Body of pancreas (tissue), 4 donors: ENCODE measurements at regions not wholly inside any gene's neighbourhood (a gene's known extent, or its start where the extent isn't known, plus 50 kb on each side); places are given as distances from the start of the nearest gene placed in this dataset.

Experiments
- ATAC-seq: fragments of 150-250 bp; one replicate; pipeline ENCODE4 v1.9.1; 2016
- DNase-seq, 4 donors: peaks; one replicate each; pipeline ENCODE4 v3.0.0-alpha.2; 2019
- H3K27ac ChIP-seq, 4 donors: fragments of 200-600 bp; sonication (generic); 1 replicate in 3 of 4; 2 replicates in 1 of 4; pipeline versions ENCODE4 v1.5.1 to v1.6.1; 2016 to 2019; ENCODE audit warnings: mild to moderate bottlenecking in 1 of 4, mixed read lengths in 1 of 4, moderate library complexity in 1 of 4
- H3K27me3 ChIP-seq, 2 donors: fragments of 200-600 bp; sonication (generic); one replicate each; pipeline ENCODE4 v1.6.0; 2016; ENCODE audit warnings: mild to moderate bottlenecking in 1 of 2
- H3K36me3 ChIP-seq, 2 donors: fragments of 200-600 bp; sonication (generic); replicated peaks in 1 of 2; 2 replicates each; pipeline ENCODE4 v1.5.1; 2016; ENCODE audit warnings: low read depth in 2 of 2; ENCODE audit not compliant: insufficient read depth in 1 of 2
- H3K4me1 ChIP-seq: fragments of 200-600 bp; sonication (generic); one replicate; pipeline ENCODE4 v1.6.0; 2016
- H3K4me3 ChIP-seq, 2 donors: fragments of 200-600 bp; sonication (generic); 1 replicate in 1 of 2; 2 replicates in 1 of 2; pipeline ENCODE4 v1.5.1; 2016 to 2019
- H3K9me3 ChIP-seq, 3 donors: fragments of 200-600 bp; sonication (generic); 1 replicate in 2 of 3; 2 replicates in 1 of 3; pipeline ENCODE4 v1.5.1; 2016
- CTCF ChIP-seq, 7 experiments: fragments of 450-650 bp in 4 of 7; fragments of 200-600 bp in 3 of 7; sonication (generic) in 3 of 7; IDR thresholded peaks; one replicate each; pipeline ENCODE4 v1.5.1; 2016 to 2019; ENCODE audit warnings: antibody characterized with exemption in 7 of 7
- POLR2A ChIP-seq, 3 donors: fragments of 450-650 bp; IDR thresholded peaks; one replicate each; pipeline ENCODE4 v1.6.1; 2016; ENCODE audit warnings: antibody characterized with exemption in 3 of 3, mild to moderate bottlenecking in 2 of 3
- WGBS, 2 donors: methylation state at CpG; one replicate each; pipeline ENCODE4 v1.1.5; 2017; 5-methylcytosine and 5-hydroxymethylcytosine counted together
- intact Hi-C: fragments of 100-400 bp; cut with DNase I; formaldehyde crosslinking; loops from one replicate; pipeline ENCODE4 v1.15.1; 2023

GRCh38 chr9:22855980-22856379 is 409.4 kb downstream of the DMRTA1 start:
- ATAC-seq (no peak), DNase-seq (no peak)
- intact Hi-C loops = no loop called here
- H3K9me3 ChIP-seq = no peaks in the 10 kb centered on the region
- H3K4me1 ChIP-seq = no peaks in the 10 kb centered on the region
- no peak overlapping the region for H3K27ac ChIP-seq
- TF ChIP-seq CTCF (IDR thresholded peaks at IDR 0.05) = no peak
- TF ChIP-seq POLR2A (IDR thresholded peaks at IDR 0.05) = no peak
- H3K4me3 ChIP-seq = no peak overlapping the region
- H3K36me3 ChIP-seq = no peaks in the 10 kb centered on the region
- no peaks in the 10 kb centered on the region for H3K27me3 ChIP-seq

- ATAC-seq = no peak
- H3K36me3 ChIP-seq = no peaks in the 10 kb centered on the region
- no peaks in the 10 kb centered on the region for H3K27me3 ChIP-seq
- no peak overlapping the region for H3K4me3 ChIP-seq
- intact Hi-C loops = no loop called here
- DNase-seq = no peak
- no peaks in the 10 kb centered on the region for H3K4me1 ChIP-seq
- 21 to 46% methylated on average over 1 of the region's 1 CpG for WGBS, 2 donors
- no peak overlapping the region for H3K27ac ChIP-seq
- no peaks in the 10 kb centered on the region for H3K9me3 ChIP-seq
- no peak for TF ChIP-seq CTCF (IDR thresholded peaks at IDR 0.05)
- TF ChIP-seq POLR2A (IDR thresholded peaks at IDR 0.05) = no peak
Observed at GRCh38 chr9:22857316-22857715, 410.7 kb downstream of the DMRTA1 start.

- H3K4me1 ChIP-seq = no peaks in the 10 kb centered on the region
- no peak for TF ChIP-seq CTCF (IDR thresholded peaks at IDR 0.05)
- no peak for TF ChIP-seq POLR2A (IDR thresholded peaks at IDR 0.05)
- WGBS, 2 donors = 74 to 83% methylated on average over 11 to 24 of the region's 25 CpGs
- intact Hi-C loops = no loop called here
- H3K27me3 ChIP-seq = no peaks in the 10 kb centered on the region
- ATAC-seq (no peak), DNase-seq (no peak)
- H3K4me3 ChIP-seq = no peak overlapping the region
- no peaks in the 10 kb centered on the region for H3K36me3 ChIP-seq
- no peak overlapping the region for H3K27ac ChIP-seq
- no peaks in the 10 kb centered on the region for H3K9me3 ChIP-seq
Observed at GRCh38 chr9:22863106-22863505, 416.5 kb downstream of the DMRTA1 start.

- Histone ChIP-seq H3K36me3 (no peaks in the 10 kb centered on the region), H3K9me3 (no peaks in the 10 kb centered on the region), H3K27ac (no peak overlapping the region), H3K4me3 (no peak overlapping the region), H3K27me3 (no peaks in the 10 kb centered on the region), H3K4me1 (no peaks in the 10 kb centered on the region)
- no peak for ATAC-seq
- intact Hi-C loops = no loop called here
- WGBS, 2 donors = 50 to 63% methylated on average over 1 of the region's 1 CpG
- TF ChIP-seq CTCF (IDR thresholded peaks at IDR 0.05) = no peak
- no peak for TF ChIP-seq POLR2A (IDR thresholded peaks at IDR 0.05)
- no peak for DNase-seq
Observed at GRCh38 chr9:22863736-22864135, 417.1 kb downstream of the DMRTA1 start.

- 52 to 53% methylated on average over 4 of the region's 4 CpGs for WGBS, 2 donors
- Histone ChIP-seq H3K36me3 (no peaks in the 10 kb centered on the region), H3K27me3 (no peaks in the 10 kb centered on the region), H3K27ac (no peak overlapping the region), H3K4me1 (no peaks in the 10 kb centered on the region), H3K9me3 (no peaks in the 10 kb centered on the region), H3K4me3 (no peak overlapping the region)
- ATAC-seq = no peak
- intact Hi-C loops = no loop called here
- DNase-seq = no peak
- TF ChIP-seq CTCF (IDR thresholded peaks at IDR 0.05) (no peak), POLR2A (IDR thresholded peaks at IDR 0.05) (no peak)
Observed at GRCh38 chr9:22893196-22893843, 446.7 kb downstream of the DMRTA1 start.
